Daoy (cell line): ENCODE measurements at regions not wholly inside any gene's neighbourhood (a gene's known extent, or its start where the extent isn't known, plus 50 kb on each side); places are given as distances from the start of the nearest gene placed in this dataset.
"Not testable (repeated sequence)": the region's sequence is repeated elsewhere in the genome, so short reads cannot be mapped to it uniquely, and the experiment has no call there.

Experiments used
- DNase-seq: peaks from one replicate; pipeline ENCODE4 v3.0.0-alpha.2; 2015; ENCODE audit warnings: low read depth

DNA sequence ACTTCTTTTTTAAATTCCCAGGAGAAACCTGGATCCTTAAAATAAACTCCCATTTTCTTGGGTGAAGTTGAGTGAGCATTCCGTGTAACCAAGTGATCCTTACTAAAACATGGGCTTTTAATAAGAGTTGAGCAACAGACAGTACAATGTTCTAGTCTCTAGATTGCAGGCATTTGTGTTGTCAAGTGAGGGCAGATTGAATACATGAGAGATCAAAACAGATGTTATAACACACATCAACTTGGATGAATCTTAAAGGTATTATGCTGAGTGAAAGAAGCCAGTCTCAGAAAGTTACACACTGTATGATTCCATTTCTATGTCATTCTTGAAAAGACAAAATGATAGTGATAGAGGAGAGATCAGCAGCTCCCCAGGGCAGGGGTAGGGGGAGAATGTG is 213.9 kb upstream of the CCDC196 start:
- DNase-seq, result no peak

DNA sequence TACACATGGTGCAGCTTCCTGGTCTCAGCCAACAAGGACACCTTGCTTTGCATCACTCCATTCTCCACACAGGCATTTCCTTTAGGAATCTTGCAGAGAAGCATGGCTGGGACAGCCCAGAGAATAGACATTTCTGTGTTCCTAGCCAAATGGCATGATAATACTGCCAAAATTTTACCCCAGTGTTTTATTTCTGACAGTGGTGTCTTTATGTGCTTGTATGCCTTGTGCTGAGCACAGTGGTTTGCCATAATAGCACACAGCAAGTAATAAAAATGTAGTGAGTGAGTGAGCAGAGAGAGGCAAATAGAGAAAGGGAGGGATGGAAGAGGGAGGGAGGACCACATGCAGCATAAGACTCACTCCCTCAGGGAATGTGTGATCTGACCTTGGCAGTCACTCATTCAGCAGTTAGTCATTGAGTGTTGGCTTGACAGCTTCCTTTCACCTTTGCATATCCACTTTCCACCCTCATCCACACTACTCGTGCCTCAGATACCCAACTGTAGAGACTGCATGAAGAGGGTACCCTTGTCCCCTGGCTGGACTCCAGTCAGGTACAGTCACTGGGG is 212.8 kb upstream of the CCDC196 start:
- DNase-seq, result no peak

DNA sequence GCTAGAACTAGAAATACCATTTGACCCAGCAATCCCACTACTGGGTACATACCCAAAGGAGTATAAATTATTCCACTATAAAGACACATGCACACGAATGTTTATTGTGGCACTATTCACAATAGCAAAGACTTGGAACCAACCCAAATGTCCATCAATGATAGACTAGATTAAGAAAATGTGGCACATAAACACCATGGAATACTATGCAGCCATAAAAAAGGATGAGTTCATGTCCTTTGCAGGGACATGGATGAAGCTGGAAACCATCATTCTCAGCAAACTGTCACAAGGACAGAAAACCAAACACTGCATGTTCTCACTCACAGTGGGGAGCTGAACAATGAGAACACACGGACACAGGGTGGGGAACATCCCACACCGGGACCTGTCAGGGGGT is 207.8 kb upstream of the CCDC196 start:
- DNase-seq, result not testable (repeated sequence)

DNA sequence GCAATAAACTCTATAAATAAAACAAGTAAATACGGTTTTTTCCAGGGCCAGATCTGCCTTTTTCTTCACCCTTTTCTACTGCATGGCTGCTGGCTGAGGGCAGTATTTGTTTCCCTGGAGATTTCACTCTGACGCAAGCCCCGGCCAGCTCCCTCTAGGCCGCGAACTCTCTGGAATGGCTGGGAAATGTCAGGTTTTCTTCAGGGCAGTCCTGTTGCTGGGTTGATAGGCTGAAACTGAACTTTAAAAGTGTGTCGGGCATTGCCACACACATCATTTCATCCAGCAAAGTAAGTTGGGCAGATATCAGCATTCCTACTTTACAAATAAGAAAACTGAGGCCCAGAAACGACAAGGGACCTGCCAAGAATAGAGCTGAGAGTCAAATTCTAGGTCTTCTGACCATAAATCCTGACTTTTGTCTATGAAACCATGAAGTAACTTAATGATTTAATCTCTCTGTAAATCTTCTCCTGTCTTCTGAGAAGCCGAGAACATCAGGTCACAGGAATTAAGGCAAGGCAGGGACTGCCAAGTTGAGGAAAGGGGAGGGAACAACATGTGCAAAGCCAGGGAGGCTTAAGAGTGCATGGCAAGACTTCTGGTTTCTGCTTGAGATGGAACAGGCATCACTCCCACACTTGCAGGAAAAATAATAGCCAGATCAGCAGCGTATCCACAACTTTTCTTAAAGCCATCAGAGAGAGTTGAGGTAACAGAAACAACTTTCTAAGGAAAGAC is 205.0 kb upstream of the CCDC196 start:
- no peak for DNase-seq

DNA sequence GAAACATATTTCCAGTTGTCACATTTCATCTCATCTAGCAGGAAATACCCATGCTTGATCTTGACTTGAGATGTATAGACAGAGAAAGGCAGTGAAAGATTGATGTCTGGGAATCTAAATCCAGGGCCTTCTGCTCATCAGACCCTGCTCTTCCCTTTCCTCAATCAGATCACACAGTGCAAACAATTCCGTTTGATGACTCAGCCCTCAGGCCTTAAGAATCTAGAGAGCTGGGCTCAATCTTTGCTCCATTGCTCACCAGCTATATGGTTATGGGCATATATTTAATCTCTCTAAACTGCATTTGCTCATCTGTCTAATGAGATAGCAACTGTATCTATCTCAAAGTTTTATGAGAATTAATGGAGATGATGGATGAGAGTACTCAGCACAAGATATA is 201.8 kb upstream of the CCDC196 start:
- DNase-seq, result peak; percentile 11

DNA sequence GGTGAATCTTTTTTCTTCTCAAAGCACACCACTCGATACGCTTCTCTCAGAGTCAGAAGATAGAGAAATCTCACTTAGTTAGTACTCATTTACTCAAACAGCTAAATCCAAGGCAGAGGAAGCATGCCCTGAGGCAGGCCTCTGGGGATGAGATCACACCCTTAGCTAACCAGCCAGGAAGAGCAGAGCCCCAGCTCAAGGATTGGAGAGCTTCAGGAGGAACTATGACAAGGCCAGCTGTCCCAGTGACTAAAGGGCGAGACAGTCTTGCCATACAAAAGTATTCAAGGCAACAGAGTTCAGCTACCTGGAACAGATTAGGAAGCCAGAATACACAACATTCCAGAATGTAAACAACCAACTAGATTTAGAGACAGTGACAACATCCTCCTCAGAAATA is 197.7 kb upstream of the CCDC196 start:
- no peak for DNase-seq

DNA sequence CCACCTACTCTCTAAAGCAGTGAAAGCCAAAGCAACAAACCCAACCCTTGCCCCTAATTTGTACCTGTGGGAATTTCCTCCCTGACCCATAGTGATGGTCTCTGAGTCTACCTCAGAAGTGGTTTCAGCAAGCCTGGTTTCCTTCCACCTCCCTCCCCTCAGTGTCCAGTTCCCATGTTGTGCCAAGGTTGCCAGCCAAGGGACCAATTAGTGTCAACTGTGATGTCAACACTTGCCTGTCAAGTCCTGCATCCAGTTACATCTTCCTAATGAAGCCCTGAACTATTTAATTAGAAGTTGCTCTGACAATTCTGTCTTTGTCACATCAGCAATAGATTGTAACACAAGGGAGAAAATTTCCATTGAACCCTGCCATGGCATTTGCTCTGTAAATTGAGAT is 194.4 kb upstream of the CCDC196 start:
- no peak for DNase-seq

DNA sequence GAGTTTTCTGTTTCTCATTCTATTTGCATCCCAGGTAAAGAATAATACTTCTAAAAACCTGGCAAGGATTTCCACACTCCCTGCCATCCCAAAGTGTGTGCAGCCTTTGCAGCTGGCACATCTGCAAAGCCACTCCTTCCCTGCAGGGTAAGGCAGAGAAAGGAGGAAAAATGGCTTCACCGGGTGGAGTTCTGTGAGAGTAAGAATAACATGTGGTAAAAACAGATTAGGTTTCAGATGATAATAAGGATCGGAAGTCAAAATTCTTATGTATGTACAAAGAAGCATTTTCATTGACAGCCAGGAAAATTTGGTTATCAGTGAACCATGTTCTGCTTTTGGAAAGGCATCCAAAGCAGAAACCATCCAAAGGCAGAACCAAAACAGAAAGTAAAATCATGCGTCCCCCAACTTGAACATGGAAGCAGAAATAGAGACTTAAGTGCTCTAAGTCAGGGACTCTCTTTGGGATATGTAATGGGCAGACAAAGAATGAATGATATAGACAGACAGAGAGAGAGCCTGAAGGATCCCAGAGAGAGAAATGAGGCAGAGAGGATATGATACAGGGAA is 192.6 kb upstream of the CCDC196 start:
- DNase-seq, result no peak

DNA sequence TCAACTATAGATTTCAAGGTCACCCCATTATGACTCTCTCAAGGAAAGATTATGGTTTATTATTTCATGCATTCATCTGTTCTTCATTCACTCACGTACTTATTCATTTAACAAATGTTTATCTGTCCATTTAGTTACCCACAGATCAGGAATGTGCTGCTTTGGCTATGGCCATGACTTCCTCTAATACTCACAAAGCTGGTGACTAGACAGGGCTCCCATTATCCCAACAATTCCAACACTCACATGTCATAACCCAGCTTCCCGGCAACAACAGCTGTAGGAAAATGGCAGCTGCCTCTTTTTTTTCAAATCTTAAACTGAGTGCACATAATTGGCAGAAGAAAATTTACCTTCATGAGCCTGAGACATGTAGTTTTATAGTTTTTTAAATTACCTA is 190.8 kb upstream of the CCDC196 start:
- no peak for DNase-seq

DNA sequence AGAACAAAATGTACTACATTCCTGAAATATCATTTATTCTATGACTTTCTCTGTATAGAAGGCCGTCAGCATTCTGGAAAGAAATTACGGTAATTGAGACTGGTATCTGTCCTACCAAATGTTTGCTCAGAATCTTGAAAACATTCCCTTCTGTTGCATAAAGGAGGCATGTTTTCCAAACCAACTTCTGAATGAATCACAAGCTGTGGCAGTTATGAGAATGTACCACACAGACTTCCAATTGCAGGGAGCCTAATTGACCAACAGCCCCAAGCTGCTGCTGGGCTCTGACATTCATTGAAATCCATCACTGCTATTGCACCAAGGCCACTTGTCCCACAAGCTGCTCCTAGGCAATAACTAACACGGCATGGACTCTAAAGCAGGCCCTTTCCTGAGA is 185.3 kb upstream of the CCDC196 start:
- no peak for DNase-seq

DNA sequence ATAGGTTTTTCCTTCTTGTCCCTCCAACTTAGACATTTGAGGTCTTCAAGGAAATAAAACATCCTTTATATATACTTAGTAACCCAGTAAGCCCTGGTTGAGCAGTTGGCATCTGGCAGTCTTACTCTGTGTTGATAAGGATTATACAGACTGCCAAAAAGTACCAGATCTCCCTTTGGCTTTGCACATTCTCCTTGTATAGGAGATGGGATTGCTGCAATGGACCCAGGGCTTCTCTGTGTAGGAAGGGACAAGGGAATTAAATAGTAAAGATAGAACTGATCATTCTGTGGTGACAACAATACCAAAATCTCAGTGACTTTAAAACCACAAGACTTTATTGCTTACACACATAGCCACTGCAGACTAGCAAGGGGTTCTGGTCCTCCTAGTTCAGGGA is 180.1 kb upstream of the CCDC196 start:
- DNase-seq, result no peak

DNA sequence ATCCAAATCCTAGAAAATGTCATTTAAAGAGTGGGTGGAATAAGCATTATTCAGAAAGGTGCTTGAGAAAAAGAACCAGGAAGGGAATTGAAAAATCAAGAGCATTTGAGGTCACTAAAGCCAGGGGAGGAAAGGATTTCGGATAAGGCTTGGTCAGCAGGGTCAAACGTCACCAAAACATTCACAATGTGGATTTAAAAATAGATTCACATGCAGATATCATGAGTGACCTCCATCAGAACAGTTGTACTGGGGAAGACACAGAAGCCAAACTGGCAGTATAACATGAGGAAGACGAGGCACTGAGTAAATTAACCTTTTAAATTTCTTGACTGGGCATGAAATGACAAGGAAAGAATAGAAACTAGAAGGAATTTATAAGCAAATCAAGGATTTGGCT is 175.1 kb upstream of the CCDC196 start:
- DNase-seq, result no peak

DNA sequence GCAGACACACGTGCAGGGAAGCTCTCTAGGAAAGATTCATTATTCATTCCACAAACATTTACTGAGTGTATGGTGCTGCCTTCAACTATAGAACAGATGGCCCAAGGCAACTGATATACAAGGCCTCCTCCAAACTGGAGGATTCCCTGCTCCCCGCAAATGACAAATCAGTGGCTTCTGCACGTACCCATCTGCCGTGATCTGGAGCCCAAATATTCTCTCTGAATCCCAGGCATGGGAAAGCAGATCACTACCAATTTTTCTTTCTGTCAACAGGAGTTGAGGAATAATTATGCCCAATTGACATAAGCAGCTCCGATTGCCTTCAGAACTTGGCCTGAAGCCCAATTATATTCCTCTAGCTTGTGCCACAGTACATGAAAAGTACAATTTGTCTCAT is 174.2 kb upstream of the CCDC196 start:
- DNase-seq, result no peak

DNA sequence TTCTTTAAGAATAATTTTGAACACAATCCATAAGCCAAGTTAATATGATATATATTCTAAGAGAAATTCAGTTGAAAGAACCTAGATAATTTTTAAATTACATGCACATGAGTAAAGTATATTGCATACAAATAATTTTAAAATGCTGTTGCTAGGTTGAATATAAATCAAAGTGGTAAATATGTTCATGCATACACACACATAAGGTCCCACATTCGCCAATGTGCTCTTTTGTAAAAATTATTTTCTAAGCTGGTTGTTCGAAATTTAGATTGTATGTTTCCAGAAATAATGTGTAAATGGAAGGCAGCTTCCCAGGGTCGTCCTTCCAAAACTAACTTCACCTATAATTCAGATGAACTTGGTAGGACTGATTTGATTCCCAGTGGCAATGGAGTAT is 173.7 kb upstream of the CCDC196 start:
- no peak for DNase-seq

DNA sequence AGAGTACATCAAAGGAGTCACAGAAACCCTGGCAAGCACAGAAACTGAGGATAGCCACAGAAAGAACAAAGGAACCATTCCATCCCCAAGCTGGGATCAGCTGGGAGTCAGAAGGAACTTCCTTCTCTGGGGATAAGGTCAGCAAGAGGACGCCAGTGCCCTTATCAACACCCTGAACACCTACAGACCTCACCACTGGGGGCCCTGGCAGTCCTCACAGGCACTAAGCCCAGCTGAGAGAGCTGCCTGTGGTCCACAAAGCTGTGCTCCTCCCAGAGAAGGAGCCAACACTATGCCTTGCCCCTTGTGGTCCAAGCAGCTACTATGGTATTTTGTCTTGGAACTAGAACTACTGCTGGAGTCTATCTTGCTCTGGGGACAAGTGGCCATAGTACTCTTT is 171.1 kb upstream of the CCDC196 start:
- no peak for DNase-seq

DNA sequence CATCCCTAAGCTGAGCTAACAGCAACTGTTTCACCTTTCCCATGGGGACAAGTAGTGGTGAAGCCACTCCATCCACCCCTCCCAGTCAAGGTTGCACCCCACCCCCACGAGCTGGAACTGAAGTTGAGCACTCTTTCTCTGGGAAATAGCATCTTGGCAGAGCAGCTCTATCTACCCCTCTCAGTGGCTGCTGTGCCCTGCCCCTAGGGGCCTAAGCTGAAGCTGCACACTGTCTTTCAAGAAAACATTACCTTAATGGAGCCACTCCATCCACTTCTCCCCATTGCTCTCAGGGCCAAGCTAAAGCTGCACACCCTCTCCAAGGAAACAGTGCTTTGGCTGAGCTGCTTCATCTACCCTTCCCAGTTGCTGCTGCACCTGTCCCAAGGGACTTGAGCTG is 170.6 kb upstream of the CCDC196 start:
- DNase-seq, result no peak

DNA sequence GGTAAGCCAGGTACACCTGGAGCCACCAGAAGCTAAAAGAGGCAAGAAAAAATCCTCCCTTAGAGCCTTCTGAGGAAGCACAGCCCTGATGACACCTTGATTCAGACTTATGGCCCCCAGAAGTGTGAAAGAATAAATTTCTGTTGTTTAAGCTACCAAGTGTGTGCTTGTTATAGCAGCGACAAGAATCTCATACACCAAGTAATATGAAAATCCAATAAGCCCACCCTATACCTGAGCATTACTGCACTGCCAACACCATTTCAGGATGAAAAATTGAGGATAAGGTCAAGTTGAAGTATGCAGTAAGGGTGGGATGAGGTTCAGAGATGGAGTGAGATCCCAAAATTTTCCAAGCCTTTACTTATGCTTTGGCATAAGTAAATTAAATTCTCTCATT is 163.6 kb upstream of the CCDC196 start:
- no peak for DNase-seq

DNA sequence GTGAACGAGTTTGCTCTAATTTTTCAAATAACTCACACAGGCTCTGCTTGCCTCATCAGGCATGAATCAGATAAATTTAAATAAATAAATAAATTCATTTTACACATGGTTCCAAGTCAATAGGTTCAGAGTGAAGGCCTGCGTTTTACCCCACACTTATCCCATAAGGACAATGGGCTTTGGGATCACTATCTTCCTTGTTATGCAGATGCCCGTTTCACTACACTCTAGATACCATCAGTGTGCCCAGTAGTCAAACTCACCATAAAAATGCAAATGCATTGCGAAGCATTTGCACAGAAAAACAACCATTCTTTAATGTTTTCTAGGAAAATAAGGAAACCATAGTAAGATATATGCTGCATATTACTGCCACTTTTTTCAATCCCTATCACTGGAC is 155.9 kb upstream of the CCDC196 start:
- DNase-seq, result no peak

DNA sequence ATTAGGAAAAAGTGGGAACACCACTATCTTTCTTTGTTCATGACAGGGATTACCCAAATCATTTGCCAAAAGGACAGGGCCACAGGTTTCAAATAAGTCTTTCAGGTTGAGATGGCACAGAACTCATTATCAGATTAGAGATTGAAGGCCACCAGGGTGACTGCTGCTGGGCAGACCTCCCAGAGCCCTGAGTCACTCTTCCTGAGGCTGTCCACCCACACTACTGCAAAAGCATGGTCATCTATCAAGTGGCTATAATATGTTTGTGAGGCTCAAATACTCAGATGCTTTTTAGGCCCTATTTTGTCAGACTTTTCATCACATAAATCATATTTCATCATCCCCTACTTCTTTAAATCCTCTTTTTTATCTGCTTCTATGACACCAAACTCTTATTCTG is 155.3 kb upstream of the CCDC196 start:
- peak; percentile 11 for DNase-seq

DNA sequence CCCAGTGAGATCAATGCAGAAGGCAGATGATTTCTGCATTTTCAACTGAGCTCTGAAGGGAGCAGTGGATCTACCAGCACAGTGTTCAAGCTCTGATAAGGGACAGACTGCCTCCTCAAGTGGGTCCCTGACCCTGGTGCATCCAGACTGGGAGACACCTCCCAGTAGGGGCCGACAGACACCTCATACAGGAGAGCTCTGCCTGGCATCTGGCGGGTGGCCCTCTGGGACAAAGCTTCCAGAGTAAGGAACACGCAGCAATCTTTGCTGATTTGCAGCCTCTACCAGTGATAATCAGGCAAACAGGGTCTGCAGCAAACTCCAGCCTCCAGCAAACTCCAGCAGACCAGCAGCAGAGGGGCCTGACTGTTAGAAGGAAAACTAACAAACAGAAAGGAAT is 152.9 kb upstream of the CCDC196 start:
- DNase-seq, result not testable (repeated sequence)

DNA sequence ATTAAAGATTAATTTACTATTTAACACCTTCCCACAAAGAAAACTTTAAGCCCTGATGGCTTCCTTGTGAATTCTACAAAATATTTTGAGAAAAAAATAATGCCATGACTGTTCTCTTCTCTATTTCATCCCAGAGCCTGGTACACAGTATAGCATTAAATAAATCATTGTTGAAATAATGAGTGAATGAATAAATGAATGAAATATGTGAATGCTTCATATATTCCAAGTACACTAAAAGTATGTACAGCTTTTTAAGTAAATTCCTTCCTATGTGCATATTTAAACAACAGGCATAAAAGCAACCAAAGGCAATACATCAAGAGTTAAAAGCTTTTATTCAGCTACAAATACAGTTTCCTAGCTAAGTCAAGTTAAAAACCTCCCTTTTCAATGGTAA is 144.9 kb upstream of the CCDC196 start:
- DNase-seq, result no peak

DNA sequence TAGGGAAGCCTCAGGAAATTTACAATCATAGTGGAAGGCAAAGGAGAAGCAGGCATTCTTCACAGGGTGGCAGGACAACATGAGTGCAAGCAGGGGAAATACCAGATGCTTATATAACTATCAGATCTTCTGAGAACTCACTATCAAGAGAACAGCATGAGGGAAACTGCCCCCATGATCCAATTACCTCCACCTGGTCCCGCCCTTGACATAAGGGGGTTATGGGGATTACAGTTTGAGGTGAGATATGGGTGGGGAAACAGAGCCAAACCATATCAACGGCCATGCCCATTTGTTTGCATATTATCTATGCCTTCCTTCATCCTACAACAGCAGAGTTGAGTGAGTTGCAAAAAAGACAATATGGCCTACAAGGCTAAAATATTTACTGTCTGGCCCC is 140.2 kb upstream of the CCDC196 start:
- DNase-seq, result no peak

DNA sequence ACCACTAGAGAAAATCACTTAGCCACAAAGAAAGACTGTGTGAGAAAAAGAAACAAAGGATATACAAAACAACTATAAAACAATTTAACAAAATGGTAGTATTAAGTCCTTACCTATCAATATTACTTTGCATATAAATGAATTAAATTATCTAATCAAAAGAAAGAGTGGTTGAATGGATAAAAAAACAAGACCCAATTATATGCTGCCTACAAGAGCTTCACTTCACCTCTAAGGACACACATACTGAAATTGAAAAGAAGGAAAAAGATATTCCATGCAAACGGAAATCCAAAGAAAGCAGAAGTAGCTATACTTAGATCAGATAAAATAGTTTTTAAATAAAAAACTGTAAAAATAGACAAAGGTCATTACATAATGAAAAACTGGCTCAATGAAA is 134.9 kb upstream of the CCDC196 start:
- DNase-seq, result no peak

DNA sequence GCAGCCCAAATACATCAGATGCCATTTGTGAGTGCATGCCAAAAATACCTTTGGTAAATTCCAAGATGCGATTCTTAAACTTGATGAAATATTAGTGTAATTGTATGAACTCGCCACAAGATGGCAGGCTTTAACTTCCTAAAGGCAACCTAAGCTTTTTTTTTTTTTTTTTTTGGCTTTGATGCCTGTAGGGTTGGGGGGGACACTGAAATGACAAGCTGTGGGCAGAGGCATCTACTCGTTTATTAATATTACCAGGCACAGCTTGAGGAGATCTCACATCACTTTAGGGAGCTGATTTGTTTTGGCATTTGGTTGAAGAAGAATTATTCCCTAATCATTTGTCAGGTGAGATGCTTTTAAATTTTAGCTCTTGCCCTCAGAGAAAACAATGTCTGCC is 126.7 kb upstream of the CCDC196 start:
- DNase-seq, result peak; percentile 57
